ENCODE measurements at regions not wholly inside any gene's neighbourhood (a gene's known extent, or its start where the extent isn't known, plus 50 kb on each side); places are given as distances from the start of the nearest gene placed in this dataset.

- 70% methylated on average over 16 of the region's 16 CpGs for WGBS (ENCODE audit: low lambda C conversion rate)
These were observed 115.4 kb upstream of the FBXL7 start for GRCh38 chr5:15384581-15384980.

GRCh38 chr5:15384176-15384575 is 115.8 kb upstream of the FBXL7 start:
- Histone ChIP-seq H3K4me2 (no peak overlapping the region), H4K20me1 (ENCODE audit: insufficient read depth) (no peaks in the 10 kb centered on the region), H3K9me3 (no peaks in the 10 kb centered on the region), H3K9ac (no peak overlapping the region), H3F3A (replicated peaks; ENCODE audit: insufficient read depth) (no peaks in the 10 kb centered on the region), H3K4me1 (ENCODE audit: control insufficient read depth in 1 of 2, insufficient read depth in 2 of 2, low read depth in 1 of 2, low read length in 1 of 2) (peaks cover 0 to 17% of the 10 kb centered on the region in 2 experiments; a peak in 1 of 4 replicates), H3K79me2 (ENCODE audit: insufficient read depth) (no peaks in the 10 kb centered on the region), H3K9me2 (no peaks in the 10 kb centered on the region), H3K27ac (ENCODE audit: low read depth in 2 of 2, low read length in 1 of 2) (no peak overlapping the region), H3K36me3 (replicated peaks in 1 of 2; ENCODE audit: control insufficient read depth in 1 of 2, insufficient read depth in 2 of 2, low read length in 1 of 2) (no peaks in the 10 kb centered on the region), H3K4me3 (ENCODE audit: low read depth in 2 of 2, low read length in 1 of 2) (no peak overlapping the region), H2AFZ (ENCODE audit: low read depth) (no peak overlapping the region), H3K27me3 (ENCODE audit: insufficient read depth) (no peaks in the 10 kb centered on the region)
- ChIA-PET CTCF (interaction anchor here (0.6 to 2.5 kb wide), 12 partner anchors 11 to 1072 kb away, joined by 3 to 18 read pairs (median 4); partner anchors contain the start of gene FBXL7), POLR2A (no interaction called here)
- 58% methylated on average over 9 of the region's 9 CpGs for WGBS (ENCODE audit: low lambda C conversion rate)
- no peak for DNase-seq
- no peak for TF ChIP-seq SIN3A (IDR thresholded peaks at IDR 0.05; ENCODE audit: borderline replicate concordance, low read depth, low read length)
- TF ChIP-seq FOXJ3 (CRISPR knock-in tag; IDR thresholded peaks at IDR 0.05) = no peak
- no peak for TF ChIP-seq GABPA (IDR thresholded peaks at IDR 0.05; ENCODE audit: low read depth)
- TF ChIP-seq YY1 (IDR thresholded peaks at IDR 0.05; ENCODE audit: low read depth) = no peak
- TF ChIP-seq REST (IDR thresholded peaks at IDR 0.05; ENCODE audit: low read depth, low read length) = no peak
- no peak for TF ChIP-seq ELF1 (IDR thresholded peaks at IDR 0.05)
- no peak for TF ChIP-seq EZH2phosphoT487 (IDR thresholded peaks at IDR 0.05; ENCODE audit: borderline replicate concordance, low read depth)
- TF ChIP-seq RFX5 (IDR thresholded peaks at IDR 0.05; ENCODE audit: low read length) = no peak
- TF ChIP-seq PBX3 (IDR thresholded peaks at IDR 0.05) = no peak

More at GRCh38 chr5:15384581-15384980, 115.4 kb upstream of the FBXL7 start:
- H3K4me3 ChIP-seq (ENCODE audit: low read depth in 2 of 2, low read length in 1 of 2) = no peak overlapping the region
- POLR2A ChIA-PET = no interaction called here
- no peak overlapping the region for H2AFZ ChIP-seq (ENCODE audit: low read depth)
- H3K9ac ChIP-seq = no peak overlapping the region
- H3K27ac ChIP-seq (ENCODE audit: low read depth in 2 of 2, low read length in 1 of 2) = no peak overlapping the region
- H3K36me3 ChIP-seq (replicated peaks in 1 of 2; ENCODE audit: control insufficient read depth in 1 of 2, insufficient read depth in 2 of 2, low read length in 1 of 2) = no peaks in the 10 kb centered on the region
- no peaks in the 10 kb centered on the region for H3K9me2 ChIP-seq
- TF ChIP-seq IRF3 (IDR thresholded peaks at IDR 0.05; ENCODE audit: low read depth, low read length) (no peak), RCOR1 (IDR thresholded peaks at IDR 0.05; ENCODE audit: low read length) (no peak), CHD2 (IDR thresholded peaks at IDR 0.05; ENCODE audit: low read length, partially characterized antibody) (no peak)
- H4K20me1 ChIP-seq (ENCODE audit: insufficient read depth) = no peaks in the 10 kb centered on the region
- peaks cover 0 to 17% of the 10 kb centered on the region in 2 experiments; a peak in 1 of 4 replicates for H3K4me1 ChIP-seq (ENCODE audit: control insufficient read depth in 1 of 2, insufficient read depth in 2 of 2, low read depth in 1 of 2, low read length in 1 of 2)
- no peaks in the 10 kb centered on the region for H3F3A ChIP-seq (replicated peaks; ENCODE audit: insufficient read depth)
- DNase-seq = no peak
- H3K4me2 ChIP-seq = no peak overlapping the region
- H3K9me3 ChIP-seq = no peaks in the 10 kb centered on the region
- CTCF ChIA-PET = interaction anchor here (1.1 to 2.0 kb wide), 3 partner anchors 279 to 438 kb away, joined by 3 to 18 read pairs (median 3); no protein-coding TSS in a partner anchor
- H3K27me3 ChIP-seq (ENCODE audit: insufficient read depth) = no peaks in the 10 kb centered on the region
- H3K79me2 ChIP-seq (ENCODE audit: insufficient read depth) = no peaks in the 10 kb centered on the region

Data from SK-N-SH (cell line).